ENCODE measurements at regions not wholly inside any gene's neighbourhood (a gene's known extent, or its start where the extent isn't known, plus 50 kb on each side); places are given as distances from the start of the nearest gene placed in this dataset.

- TF ChIP-seq JUND (IDR thresholded peaks at IDR 0.05) (no peak), REST (IDR thresholded peaks at IDR 0.05) (no peak)
- Histone ChIP-seq H3K36me3 (ENCODE audit: control insufficient read depth in 4 of 4, insufficient read depth in 3 of 4, low read depth in 1 of 4, low read length in 3 of 4) (no peaks in the 10 kb centered on the region), H3K27ac (ENCODE audit: low read depth in 1 of 2, low read length in 2 of 2) (no peak overlapping the region), H3K27me3 (ENCODE audit: control insufficient read depth in 4 of 4, insufficient read depth in 4 of 4, low read length in 3 of 4) (no peaks in the 10 kb centered on the region), H3K9ac (ENCODE audit: low read depth in 1 of 2, low read length in 2 of 2) (no peak overlapping the region), H3K4me1 (ENCODE audit: control insufficient read depth in 4 of 4, insufficient read depth in 4 of 4, low read length in 3 of 4) (no peaks in the 10 kb centered on the region), H3K9me3 (ENCODE audit: control insufficient read depth in 4 of 4, low read length in 3 of 4) (no peaks in the 10 kb centered on the region), H3K4me3 (ENCODE audit: low read depth in 1 of 3, low read length in 3 of 3) (no peak overlapping the region)
- DNase-seq (ENCODE audit: low spot score), result no peak
- WGBS, result 87% methylated on average over 6 of the region's 6 CpGs
These were observed 476.5 kb upstream of the TBX3 start for GRCh38 chr12:115160271-115161128.

GRCh38 chr12:115158816-115159215 is 474.8 kb upstream of the TBX3 start:
- WGBS, result 80% methylated on average over 5 of the region's 5 CpGs
- no peak overlapping the region for H3K4me3 ChIP-seq (ENCODE audit: low read depth in 1 of 3, low read length in 3 of 3)
- no peak for TF ChIP-seq MAX (IDR thresholded peaks at IDR 0.05)
- no peak for TF ChIP-seq RAD21 (IDR thresholded peaks at IDR 0.05)
- no peak for TF ChIP-seq GABPA (IDR thresholded peaks at IDR 0.05 in 1 of 2, conservative IDR thresholded peaks at IDR 0.05 in 1 of 2)
- TF ChIP-seq ATF3 (IDR thresholded peaks at IDR 0.05), result no peak
- no peak for TF ChIP-seq RXRA (IDR thresholded peaks at IDR 0.05)
- no peak for TF ChIP-seq FOXA1 (IDR thresholded peaks at IDR 0.05)
- no peak for TF ChIP-seq YY1 (IDR thresholded peaks at IDR 0.05)
- TF ChIP-seq REST (IDR thresholded peaks at IDR 0.05), result no peak
- no peak for TF ChIP-seq TAF1 (conservative IDR thresholded peaks at IDR 0.05)
- no peak for TF ChIP-seq HNF4A (conservative IDR thresholded peaks at IDR 0.05)
- TF ChIP-seq ZBTB33 (IDR thresholded peaks at IDR 0.05), result no peak
- no peak for TF ChIP-seq JUND (IDR thresholded peaks at IDR 0.05)
- no peak for TF ChIP-seq NR2F2 (IDR thresholded peaks at IDR 0.05)
- TF ChIP-seq EGR1 (IDR thresholded peaks at IDR 0.05; ENCODE audit: low read depth in 2 of 2), result no peak
- no peak for TF ChIP-seq CTCF (IDR thresholded peaks at IDR 0.05; ENCODE audit: low read depth, low read length, missing input control)
- no peak for TF ChIP-seq FOXA2 (IDR thresholded peaks at IDR 0.05)
- no peak for TF ChIP-seq SP1 (IDR thresholded peaks at IDR 0.05)
- no peaks in the 10 kb centered on the region for H3K4me1 ChIP-seq (ENCODE audit: control insufficient read depth in 4 of 4, insufficient read depth in 4 of 4, low read length in 3 of 4)
- no peak for DNase-seq (ENCODE audit: low spot score)
- H3K27me3 ChIP-seq (ENCODE audit: control insufficient read depth in 4 of 4, insufficient read depth in 4 of 4, low read length in 3 of 4), result no peaks in the 10 kb centered on the region
- H3K27ac ChIP-seq (ENCODE audit: low read depth in 1 of 2, low read length in 2 of 2), result no peak overlapping the region
- no peaks in the 10 kb centered on the region for H3K36me3 ChIP-seq (ENCODE audit: control insufficient read depth in 4 of 4, insufficient read depth in 3 of 4, low read depth in 1 of 4, low read length in 3 of 4)
- no peak overlapping the region for H3K9ac ChIP-seq (ENCODE audit: low read depth in 1 of 2, low read length in 2 of 2)
- no peaks in the 10 kb centered on the region for H3K9me3 ChIP-seq (ENCODE audit: control insufficient read depth in 4 of 4, low read length in 3 of 4)

Measured in liver (tissue), 8 donors.